ENCODE measurements at regions not wholly inside any gene's neighbourhood (a gene's known extent, or its start where the extent isn't known, plus 50 kb on each side); places are given as distances from the start of the nearest gene placed in this dataset.

- DNase-seq, result no peak
These were observed 66.7 kb upstream of the PRPS1 start for GRCh38 chrX:107561468-107562215.

GRCh38 chrX:107562482-107562881 lies 65.8 kb upstream of the PRPS1 start:
- DNase-seq, result no peak

GRCh38 chrX:107563824-107564223 lies 64.5 kb upstream of the PRPS1 start:
- no peak for DNase-seq

- no peak for DNase-seq
These were observed 63.3 kb upstream of the PRPS1 start for GRCh38 chrX:107565015-107565414.

GRCh38 chrX:107565931-107566603 lies 62.2 kb upstream of the PRPS1 start:
- DNase-seq, result peak; percentile 27

GRCh38 chrX:107566604-107567262 lies 61.6 kb upstream of the PRPS1 start:
- no peak for DNase-seq

GRCh38 chrX:107567370-107567769 lies 60.9 kb upstream of the PRPS1 start:
- no peak for DNase-seq

- no peak for DNase-seq
These were observed 56.9 kb upstream of the PRPS1 start for GRCh38 chrX:107571296-107571998.

GRCh38 chrX:107573016-107573415 lies 55.3 kb upstream of the PRPS1 start:
- DNase-seq, result no peak

GRCh38 chrX:107574054-107574683 lies 54.1 kb upstream of the PRPS1 start:
- no peak for DNase-seq

- no peak for DNase-seq
These were observed 53.6 kb upstream of the PRPS1 start for GRCh38 chrX:107574711-107575110.

GRCh38 chrX:107576392-107576791 lies 51.9 kb upstream of the PRPS1 start:
- DNase-seq, result no peak

- no peak for DNase-seq
These were observed 51.5 kb upstream of the PRPS1 start for GRCh38 chrX:107576841-107577240.

- DNase-seq, result no peak
These were observed 50.4 kb upstream of the PRPS1 start for GRCh38 chrX:107577933-107578332.
